ENCODE measurements at regions not wholly inside any gene's neighbourhood (a gene's known extent, or its start where the extent isn't known, plus 50 kb on each side); places are given as distances from the start of the nearest gene placed in this dataset.
"Not testable (repeated sequence)": the region's sequence is repeated elsewhere in the genome, so short reads cannot be mapped to it uniquely, and the experiment has no call there.

DNA sequence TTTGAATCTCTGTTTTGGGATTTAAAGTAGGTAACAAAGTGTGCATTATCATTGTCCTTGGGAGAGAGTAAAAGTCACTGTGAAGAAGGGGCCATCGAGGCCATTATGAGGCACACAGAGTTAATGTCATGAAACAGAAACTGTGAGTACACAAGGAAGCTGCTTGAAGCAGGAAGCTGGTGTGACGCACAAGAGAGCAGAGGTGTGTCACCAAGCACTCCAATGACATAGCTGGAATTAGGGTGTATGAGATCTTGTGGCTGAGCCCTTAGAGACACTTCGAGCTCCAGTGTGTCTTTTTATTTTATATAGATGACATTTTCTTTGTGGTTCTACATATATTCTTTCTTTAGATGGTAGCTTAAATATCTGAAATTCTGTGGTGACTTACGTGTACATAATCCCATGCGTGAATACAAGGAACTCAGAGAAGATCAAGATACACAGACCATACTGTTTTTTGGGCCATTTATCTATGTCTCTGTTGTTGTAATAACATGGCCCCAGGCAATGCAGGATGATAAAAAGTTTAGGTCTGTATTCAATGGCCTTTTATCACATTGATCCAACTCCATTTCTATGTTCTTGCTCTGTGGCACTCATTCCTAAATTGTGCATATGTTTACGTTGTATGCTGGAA is 164.7 kb upstream of the FAM98A start:
- no peak for DNase-seq (ENCODE audit: low read depth in 2 of 2, low spot score in 1 of 2)

- no peak for DNase-seq (ENCODE audit: low read depth in 2 of 2, low spot score in 1 of 2)
These were observed 163.5 kb upstream of the FAM98A start for GRCh38 chr2:33762636-33763035.

DNA sequence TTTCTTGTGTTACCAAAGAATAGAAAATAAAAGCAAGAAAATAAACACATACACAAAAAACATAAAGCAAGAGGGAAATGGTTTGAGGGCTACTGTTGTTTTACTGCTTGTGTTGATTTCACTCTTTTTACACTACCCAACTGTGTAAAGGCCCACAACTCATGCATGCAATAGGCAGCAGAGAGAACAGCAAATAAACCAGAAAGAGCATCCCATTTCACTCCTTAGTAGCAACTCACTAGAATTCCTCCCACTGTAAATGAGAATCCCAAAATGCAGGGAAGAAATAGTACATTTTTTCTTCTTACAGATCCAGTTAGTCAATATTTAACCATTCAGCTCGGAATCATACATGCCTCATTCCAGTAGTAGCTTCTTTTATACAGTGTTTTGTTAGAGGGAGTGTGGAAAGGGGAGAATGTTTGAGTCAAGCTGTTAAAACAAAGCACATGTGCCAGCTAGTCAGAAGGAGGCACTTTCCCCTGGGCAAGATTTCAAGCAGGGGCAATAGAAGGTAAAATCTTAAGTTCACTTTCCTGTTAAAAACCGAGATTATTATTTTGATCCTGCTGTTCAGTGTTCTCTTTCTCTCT is 147.2 kb upstream of the FAM98A start:
- DNase-seq (ENCODE audit: low read depth in 2 of 2, low spot score in 1 of 2), result no peak

DNA sequence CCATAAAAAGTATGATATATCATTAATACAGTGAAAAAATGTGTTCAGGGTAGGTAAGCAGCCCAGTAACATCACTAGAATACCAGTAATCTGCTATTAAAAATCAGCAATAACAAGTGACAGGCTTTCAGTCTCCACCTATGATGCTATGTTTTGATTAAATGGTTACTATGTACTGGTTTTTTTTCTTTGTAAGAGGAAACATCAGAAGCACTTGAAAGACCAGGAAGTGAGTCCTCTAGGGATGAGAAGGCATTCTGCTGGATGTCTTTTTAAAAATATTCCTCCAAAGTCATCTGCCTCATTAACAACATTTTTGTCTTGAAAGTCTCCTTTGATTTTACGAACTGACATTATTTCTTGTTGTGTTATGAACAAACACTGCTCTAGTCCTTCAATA is 136.0 kb upstream of the FAM98A start:
- no peak for DNase-seq (ENCODE audit: low read depth in 2 of 2, low spot score in 1 of 2)

DNA sequence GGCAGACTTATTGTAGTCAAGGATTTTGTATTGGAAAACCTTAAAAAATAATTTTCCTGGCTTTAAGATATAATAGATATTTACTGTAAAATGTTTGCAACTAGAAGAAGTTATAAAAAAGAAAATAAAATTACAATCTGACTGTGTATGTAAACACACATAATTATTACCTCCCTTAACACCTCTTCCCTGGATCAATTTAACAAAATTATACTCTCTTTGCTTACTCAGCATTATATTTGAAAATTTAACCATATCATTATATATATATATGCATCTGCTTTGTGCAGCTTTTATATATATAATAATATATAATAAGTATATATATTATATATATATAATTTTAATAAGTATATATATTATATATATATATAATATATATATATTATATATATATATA is 131.7 kb upstream of the FAM98A start:
- no peak for DNase-seq (ENCODE audit: low read depth in 2 of 2, low spot score in 1 of 2)

- no peak for DNase-seq (ENCODE audit: low read depth in 2 of 2, low spot score in 1 of 2)
These were observed 131.1 kb upstream of the FAM98A start for GRCh38 chr2:33730193-33730592.

DNA sequence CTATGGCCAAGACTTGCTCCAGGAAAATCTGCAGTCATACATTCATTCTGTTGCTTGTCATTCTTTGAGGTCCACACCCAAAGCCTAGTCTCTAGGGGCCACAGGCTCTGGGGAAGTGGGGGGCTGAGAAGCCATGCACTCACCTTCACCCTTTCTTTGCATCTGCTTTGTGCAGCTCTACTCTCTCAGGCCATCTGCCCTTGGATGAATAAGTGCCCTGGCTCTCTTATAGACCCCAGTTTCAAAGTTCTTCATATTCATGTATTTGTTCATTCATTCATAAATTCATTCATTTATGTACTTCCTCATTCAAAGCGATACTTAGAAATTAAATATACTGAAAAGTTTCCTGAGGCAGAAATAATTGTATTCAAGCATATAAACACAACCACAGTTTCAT is 130.3 kb upstream of the FAM98A start:
- DNase-seq (ENCODE audit: low read depth in 2 of 2, low spot score in 1 of 2), result no peak

DNA sequence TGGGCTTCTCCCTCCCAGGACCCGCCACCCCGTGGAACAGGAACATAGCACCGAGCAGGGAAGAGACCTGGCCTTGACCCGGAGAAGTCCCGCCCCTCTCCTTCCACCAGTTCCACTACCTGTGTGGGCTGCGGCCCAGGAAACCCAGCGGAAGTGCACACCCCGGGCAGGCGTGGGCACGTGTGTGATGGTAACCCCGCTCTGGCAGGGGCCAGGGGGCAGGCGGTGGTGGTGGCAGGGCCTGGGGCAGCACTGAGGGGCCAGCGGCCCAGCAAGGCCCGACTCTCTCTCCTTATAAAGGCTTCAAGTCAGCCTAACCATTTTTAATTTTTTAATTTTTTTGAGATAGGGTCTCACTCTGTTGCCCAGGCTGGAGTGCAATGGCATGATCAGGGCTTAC is 129.0 kb upstream of the FAM98A start:
- no peak for DNase-seq (ENCODE audit: low read depth in 2 of 2, low spot score in 1 of 2)

DNA sequence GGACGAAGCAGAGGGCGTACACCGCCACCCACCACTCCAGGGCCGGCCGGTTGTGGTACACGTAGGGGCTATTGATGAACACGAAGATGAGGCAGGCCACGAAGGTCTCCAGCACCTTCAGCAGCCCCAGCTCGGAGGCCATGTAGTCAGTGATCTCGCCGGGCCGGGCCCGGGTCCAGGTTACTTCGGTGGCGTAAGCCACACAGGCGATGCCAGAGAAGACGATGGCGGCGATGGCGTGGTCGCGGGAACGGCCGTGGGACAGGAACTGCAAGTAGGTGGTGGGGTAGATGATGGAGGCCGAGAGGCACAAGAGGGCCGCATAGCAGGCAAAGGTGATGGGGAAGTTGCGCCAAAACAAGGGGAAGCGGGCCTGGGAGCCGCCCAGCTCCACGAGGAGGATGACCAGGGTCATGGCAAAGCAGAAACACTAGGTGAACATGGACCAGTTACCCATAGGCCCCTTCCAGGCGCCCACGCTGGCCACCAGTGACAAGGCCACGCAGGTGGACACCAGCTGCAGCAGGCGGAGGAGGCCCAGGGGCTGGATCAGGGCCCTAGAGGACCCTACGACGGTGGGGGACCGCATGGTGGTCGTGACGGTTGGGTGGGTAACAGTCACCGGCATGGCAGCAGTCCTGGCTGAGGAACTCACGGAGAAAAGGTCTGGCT is 128.4 kb upstream of the FAM98A start:
- DNase-seq (ENCODE audit: low read depth in 2 of 2, low spot score in 1 of 2), result no peak

- no peak for DNase-seq (ENCODE audit: low read depth in 2 of 2, low spot score in 1 of 2)
These were observed 127.3 kb upstream of the FAM98A start for GRCh38 chr2:33726415-33726814.

DNA sequence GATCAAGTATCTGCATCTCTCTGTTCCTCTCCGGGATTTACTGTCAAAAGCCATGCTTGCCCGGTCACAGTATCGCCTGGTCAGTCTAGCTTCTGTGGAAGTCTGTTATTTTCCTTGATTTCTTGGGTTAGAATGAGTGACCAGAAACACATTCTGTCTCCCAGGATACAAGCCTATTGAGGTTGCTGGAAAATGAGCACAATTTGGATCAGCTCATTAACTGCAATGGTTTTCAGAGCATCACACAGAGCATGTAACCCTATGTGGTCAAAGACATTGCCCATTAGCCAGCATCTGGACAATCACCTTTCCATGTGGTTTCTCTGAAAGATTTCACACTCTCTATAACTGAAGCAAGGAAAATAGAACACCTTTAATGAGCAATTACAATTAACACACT is 124.2 kb upstream of the FAM98A start:
- DNase-seq (ENCODE audit: low read depth in 2 of 2, low spot score in 1 of 2), result no peak

DNA sequence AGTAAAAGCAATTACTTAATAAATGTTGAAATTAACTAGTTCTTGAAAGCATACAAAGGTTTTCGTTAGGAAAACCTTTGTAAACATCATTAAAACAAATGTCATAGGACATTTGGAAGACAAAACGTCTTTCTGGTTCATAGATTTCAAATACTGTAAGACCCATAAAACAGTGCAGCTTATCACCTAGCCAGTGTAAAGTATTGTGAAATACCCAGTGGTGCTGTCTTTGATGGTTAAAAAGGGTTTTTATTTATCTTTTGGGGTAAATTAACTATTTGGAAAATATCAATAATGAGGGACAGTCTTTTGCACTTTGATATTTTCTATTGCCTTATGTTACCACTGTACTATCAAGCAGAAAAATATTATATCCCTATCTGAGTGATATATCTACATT is 120.0 kb upstream of the FAM98A start:
- no peak for DNase-seq (ENCODE audit: low read depth in 2 of 2, low spot score in 1 of 2)

GRCh38 chr2:33712674-33713073 is 113.6 kb upstream of the FAM98A start:
- no peak for DNase-seq (ENCODE audit: low read depth in 2 of 2, low spot score in 1 of 2)

DNA sequence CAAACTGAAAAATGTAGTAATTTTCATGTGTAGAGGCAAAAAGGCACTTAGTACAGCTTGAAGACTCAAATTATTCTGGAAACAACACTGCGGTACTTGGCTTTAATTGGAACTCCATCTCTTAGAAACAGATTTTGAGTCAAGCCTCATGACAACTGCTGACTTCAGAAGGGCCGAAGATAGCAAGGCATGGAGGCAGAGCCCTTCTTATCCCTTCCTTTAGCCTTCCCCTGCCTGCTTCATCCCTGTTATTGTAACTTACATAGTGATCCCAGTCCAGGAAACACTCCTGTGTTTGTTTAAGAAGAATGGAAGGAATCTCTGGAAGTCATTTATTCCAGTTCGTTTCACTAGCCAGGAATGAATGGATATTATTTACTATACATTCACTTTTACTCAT is 110.9 kb upstream of the FAM98A start:
- DNase-seq (ENCODE audit: low read depth in 2 of 2, low spot score in 1 of 2), result no peak

GRCh38 chr2:33707312-33707711 is 108.2 kb upstream of the FAM98A start:
- no peak for DNase-seq (ENCODE audit: low read depth in 2 of 2, low spot score in 1 of 2)

DNA sequence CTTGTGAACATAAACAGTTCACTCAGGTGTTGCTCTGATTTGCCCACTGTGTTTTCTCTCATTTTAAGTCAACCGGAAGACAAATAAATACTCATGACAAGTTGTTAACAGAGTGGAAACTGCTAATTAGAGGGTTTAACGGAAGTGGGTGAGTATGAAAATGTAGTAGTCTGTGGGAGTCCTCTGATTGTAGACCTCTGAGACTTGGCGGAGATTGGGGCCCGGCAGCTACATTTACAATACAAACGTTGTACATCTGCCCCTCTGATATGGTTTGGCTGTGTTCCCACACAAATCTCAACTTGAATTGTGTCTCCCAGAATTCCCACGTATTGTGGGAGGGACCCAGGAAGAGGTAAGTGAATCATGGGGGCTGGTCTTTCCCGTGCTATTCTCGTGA is 107.3 kb upstream of the FAM98A start:
- no peak for DNase-seq (ENCODE audit: low read depth in 2 of 2, low spot score in 1 of 2)

DNA sequence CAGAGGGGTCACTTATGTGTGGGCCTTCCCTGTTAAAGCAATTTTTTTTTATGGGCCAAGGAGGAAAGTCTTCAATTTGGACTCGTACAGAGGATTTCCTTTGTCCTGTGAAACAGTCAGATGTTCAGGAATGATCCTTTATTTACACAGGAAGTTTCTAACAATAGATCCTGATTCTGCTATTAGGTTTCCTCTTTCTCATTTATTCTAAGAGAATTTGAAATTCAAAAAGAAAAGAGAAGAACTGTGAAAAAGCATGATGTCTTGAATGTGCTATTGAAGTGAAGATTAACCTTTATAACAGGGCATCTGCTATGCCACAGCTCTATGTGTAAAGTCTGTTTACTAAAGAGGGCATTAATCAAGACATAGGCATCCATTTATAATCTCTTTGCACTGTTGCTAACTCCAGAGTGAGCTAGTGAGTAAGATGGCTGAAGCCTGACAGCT is 105.3 kb upstream of the FAM98A start:
- no peak for DNase-seq (ENCODE audit: low read depth in 2 of 2, low spot score in 1 of 2)

- no peak for DNase-seq (ENCODE audit: low read depth in 2 of 2, low spot score in 1 of 2)
These were observed 97.1 kb upstream of the FAM98A start for GRCh38 chr2:33696234-33696633.

- no peak for DNase-seq (ENCODE audit: low read depth in 2 of 2, low spot score in 1 of 2)
These were observed 95.8 kb upstream of the FAM98A start for GRCh38 chr2:33694904-33695303.

GRCh38 chr2:33690686-33691085 is 91.6 kb upstream of the FAM98A start:
- DNase-seq (ENCODE audit: low read depth in 2 of 2, low spot score in 1 of 2), result not testable (repeated sequence)

GRCh38 chr2:33681364-33681757 is 82.3 kb upstream of the FAM98A start:
- no peak for DNase-seq (ENCODE audit: low read depth in 2 of 2, low spot score in 1 of 2)

GRCh38 chr2:33680644-33681363 is 81.7 kb upstream of the FAM98A start:
- no peak for DNase-seq (ENCODE audit: low read depth in 2 of 2, low spot score in 1 of 2)
